Daoy (cell line): ENCODE measurements at regions not wholly inside any gene's neighbourhood (a gene's known extent, or its start where the extent isn't known, plus 50 kb on each side); places are given as distances from the start of the nearest gene placed in this dataset.

Experiments
- DNase-seq: peaks from one replicate; pipeline ENCODE4 v3.0.0-alpha.2; 2015; ENCODE audit warnings: low read depth

DNA sequence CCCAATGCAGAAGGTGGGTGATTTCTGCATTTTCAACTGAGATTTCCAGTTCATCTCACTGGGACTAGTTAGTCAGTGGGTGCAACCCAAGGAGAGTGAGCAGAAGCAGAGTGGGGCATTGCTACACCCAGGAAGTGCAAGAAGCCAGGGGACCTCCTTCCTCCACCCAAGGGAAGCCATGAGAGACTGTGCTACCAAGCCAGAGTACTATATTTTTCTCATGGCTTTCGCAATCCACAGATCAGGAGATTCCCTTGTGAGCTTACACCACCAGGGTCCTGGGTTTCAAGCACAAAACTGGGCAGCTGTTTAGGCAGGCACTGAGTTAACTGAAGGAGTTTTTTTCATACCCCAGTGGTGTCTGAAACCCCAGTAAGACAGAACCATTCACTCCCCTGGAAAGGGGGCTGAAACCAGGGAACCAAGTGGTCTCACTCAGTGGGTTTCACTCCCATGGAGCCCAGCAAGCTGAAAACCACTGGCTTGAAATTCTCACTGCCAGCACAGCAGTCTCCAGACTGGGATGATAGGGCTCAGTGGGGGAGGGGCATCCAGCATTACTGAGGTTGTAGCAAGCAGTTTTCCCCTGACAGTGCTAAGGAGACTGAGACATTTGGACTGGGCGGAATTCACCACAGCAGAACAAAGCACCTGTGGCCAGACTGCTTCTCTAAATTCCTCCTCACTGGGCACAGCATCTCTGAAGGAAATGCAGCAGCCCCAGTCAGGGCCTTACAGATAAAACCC is 903.4 kb downstream of the TECRL start:
- DNase-seq: no peak

DNA sequence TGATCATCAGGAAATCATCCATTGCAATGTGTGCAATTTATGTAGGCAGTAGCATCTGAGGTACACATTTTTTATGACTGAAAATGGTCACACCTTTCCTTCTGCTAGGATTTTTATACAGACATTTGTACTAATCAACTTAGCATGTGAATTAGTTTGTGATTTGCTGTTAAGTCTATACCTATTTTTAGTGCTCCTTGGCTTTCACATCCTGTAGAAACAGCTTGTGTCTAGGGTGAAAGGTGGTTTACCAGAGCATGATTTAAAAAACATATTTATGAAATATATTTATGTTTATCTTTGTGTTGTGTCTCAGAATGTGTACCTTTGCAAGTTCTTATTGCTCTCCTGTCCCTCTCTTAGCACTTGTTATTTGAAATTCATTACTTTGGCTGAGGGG is 916.0 kb downstream of the TECRL start:
- no peak for DNase-seq

DNA sequence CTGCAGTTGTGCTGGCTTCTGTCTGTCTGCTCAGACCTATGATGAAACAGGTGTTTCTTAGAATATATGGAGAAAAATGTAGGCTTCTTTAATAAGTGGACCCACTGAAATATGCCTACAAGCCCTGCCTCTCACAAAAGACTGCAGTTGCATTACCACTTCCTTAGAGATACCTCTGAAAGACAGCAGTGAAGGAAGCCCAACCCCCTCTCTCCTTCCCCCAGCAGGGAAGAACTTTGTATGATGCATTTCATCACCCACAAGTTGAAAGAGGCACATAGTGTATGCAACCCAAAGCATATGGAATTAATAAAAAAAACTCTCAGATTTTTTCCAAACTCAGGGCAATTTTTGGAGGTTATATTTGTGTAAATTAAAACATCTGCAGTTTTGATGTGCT is 916.7 kb downstream of the TECRL start:
- DNase-seq: no peak

DNA sequence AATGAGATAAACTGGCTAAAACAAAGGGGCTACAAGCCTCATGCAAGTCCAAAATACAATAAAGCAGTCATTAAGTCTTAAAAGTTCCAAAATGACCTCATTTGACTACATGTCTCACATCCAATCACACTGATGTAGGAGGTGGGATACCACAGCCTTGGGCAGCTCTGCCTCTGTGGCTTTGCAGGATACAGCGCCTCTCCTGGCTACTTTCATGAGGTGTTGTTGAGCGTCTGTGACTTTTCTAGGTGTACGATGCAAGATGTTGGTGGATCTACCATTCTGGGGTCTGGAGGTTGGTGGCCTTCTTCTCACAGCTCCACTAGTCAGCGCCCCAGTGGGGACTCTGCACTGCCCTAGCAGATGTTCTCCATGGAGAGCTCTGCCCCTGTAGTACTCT is 944.9 kb downstream of the TECRL start:
- DNase-seq: no peak

DNA sequence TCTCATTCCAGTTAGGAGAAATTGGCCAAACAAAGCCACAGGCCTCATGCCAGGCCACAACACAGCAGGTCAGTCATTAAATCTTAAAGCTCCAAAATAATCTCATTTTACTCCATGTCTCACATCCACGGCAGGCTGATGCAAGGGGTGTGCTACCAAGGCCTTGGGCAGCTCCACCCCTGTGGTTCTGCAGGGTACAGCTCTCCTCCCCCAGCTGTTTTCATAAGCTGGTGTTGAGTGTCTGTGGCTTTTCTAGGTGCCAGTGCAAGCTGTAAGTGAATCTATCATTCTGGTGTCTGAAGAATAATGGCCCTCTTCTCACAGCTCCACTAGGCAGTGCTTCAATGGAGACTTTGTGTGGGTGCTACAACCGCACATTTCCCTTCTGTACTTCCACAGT is 949.2 kb downstream of the TECRL start:
- DNase-seq: no peak

DNA sequence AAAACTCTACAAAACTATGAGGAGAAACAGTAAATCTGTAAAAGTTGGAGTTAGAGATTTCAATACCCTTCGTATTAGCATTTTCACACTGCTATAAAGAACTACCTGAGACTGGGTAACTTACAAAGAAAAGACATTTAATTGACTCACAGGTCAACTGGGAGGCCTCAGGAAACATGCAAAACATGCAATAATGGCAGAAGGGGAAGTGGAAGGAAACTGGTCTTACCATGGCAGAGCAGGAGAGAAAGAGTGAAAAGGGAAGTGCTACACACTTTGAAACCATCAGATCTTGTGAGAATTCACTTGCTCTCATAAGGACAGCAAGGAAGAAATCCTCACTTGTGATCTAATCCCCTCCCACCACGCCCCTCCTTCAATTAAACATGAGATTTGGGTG is 949.9 kb downstream of the TECRL start:
- no peak for DNase-seq

DNA sequence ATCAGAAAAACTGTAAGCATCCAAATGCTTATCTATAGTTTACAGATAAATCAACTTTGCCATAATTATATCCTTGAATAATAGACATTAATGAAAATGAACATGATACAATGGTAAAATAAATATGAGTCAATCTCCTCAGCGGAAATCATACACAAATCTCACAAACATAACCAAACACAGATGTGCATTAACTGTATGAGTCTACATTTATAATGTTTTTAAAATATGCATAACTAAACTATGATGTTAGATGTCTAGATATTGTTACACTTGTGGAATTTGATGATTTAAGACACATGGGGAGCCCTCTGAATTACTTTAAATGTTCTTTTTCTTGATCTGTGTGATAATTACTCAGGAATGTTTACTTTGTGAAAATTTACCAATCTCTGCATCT is 951.2 kb downstream of the TECRL start:
- DNase-seq: no peak

DNA sequence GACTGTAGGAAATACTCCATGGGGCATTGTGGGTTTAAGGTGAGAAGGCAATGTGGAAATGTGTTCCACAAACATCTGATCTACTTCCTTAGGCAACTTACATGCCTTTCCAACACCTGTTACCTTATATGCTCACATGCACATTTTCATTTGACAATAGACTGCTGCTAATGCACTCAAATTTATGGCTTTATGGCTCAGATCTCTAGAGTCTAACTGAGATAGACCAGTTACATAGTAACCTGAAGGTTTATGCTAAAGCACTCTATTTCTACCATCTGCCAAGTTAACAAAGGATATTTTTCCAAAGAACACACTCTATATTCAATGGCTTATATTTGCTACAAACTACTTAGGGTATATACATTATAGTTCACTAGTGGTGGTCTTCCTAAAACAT is 969.0 kb downstream of the TECRL start:
- no peak for DNase-seq

DNA sequence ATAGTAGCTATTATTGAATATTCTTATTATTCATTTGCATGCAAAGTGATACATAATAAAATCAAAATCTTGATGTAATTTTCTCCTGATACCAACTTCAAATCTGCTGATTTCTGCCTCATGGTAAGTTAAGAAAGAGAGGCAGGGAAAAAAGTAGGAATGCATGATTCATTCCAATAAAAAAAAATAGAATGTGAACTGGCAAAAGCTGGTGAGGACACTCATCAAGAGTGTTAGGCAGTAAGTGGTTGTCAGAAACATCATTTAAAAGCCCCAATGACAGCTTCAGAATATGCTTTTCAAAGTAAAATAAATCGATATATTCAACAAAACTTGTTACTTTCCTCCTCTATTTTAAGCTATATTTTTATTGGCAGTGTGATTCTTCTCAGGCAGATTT is 979.1 kb downstream of the TECRL start:
- DNase-seq: no peak

DNA sequence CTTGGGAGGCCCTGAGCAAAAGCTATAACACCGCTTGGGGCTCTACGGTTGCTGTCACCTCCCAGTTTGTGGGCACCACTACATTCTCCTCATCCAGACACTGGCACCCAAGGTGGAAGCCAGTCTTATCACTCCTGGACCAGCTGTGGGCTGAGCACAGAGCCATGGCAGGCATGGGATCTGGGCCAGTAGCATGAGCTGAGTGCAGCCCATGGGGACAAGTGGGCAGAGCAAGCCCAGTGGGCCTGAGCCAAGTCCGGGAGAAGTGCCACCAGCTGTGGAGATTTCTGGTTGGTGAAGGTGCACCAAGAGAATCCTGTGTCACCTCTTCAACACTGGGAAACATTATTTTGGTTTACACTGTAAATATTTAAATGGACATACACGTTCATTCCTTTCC is 1013.0 kb downstream of the TECRL start:
- no peak for DNase-seq

DNA sequence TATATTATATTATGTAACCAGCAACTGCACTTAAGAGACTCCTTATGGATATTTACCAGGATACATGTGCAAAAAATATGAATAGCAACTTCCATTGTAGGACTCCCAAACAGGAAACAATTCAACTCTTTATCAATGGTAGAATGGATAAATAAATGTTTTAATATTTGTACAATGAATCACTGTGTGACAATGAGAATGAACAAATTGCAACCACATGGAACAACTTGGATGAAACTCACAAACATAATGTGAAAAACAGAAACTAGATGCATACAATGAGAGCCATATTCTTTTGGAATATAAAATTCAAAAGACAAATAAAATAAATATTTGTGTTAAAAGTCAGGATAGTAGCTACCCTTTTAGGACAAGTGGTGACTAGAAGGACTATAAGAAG is 1015.7 kb downstream of the TECRL start:
- DNase-seq: no peak

DNA sequence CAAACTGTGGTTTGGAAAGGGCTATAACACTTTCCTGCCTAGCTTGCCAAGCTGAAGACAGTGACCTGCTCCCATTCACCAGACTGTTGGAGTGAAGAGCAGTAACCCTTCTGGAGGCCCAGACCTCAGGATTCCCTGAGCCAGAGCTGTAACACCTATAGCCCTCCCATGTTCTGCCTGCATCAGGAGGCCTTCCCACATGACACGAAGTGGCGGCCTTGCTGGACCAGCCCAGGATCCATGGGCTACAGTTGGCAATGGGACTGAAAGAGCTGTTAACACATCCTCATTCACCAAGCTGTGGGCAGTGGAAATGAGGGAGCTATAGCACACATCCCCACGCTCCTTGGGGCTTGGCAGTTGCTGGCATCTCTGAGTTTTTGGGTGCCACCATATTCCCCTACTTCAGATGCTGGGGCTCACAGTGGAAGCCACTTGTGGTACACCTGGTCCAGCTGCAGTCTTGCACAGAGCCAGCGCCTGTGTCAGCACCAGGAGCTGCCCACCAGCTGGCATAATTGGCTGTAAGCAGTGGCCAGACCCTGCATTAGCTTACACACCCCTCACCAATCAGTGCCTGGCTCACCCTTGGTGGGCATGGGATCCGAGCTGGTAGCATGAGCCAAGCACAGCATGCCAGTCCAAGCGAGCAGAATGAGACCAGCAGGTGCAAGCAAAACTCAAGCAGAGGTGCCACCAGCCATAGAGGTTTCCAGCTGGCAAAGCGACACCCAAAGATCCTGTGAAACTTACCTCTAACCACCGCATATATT is 1029.3 kb downstream of the TECRL start:
- DNase-seq: no peak

DNA sequence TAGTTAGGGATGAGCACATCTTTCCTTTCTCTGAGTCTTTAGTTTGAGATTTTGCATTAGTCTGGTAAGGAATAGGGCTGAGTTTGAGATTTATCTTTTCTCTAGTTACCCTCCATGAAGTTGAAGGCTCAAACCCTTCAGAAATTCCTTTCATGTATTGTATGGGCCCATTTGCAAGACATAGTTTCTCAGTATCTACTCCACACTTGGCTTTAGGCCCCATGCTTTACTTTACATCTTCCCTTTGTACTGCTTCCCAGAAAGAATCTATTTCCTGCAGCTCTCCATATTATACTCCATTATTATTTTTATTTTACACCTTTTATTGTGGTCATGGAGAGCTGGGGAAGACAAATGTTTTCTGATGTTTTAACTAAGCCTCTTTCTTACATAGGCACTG is 1038.2 kb downstream of the TECRL start:
- DNase-seq: no peak

DNA sequence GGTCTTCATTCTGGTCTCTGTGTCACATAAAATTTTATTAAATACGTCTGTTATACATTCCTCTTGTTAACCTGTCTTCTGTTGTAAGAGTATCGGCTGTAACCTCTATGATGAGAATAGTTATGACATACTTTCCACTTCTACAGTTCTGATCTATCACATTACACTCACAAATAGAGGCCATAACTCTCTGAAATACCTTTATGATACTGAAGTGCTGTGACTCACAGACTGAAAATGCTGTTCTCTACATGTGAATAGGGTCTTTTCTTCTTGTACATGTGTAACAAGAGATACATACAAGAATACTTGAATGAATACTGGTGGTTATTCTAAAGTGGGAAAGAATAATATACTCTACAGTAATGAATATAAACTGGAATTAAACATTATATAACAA is 1047.6 kb downstream of the TECRL start:
- DNase-seq: no peak

DNA sequence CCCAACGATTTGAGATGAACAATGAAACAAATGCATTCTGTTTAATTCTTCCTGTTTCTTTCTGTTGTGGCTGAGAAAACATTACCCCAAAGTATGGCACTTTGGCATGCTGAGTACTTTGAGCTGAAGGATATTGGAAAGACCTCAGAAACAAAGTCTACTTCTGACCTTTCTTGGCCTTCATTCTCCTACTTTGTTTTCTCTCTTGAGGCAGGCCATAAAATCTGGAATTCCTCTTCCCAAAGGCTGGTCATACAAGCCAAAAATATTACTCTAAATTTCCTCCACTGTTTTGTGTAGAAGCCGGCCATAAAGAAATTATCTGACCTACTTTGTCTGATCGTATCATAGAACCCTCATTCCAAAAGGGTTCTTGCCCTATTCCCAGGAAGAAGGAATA is 1048.2 kb downstream of the TECRL start:
- DNase-seq: no peak

DNA sequence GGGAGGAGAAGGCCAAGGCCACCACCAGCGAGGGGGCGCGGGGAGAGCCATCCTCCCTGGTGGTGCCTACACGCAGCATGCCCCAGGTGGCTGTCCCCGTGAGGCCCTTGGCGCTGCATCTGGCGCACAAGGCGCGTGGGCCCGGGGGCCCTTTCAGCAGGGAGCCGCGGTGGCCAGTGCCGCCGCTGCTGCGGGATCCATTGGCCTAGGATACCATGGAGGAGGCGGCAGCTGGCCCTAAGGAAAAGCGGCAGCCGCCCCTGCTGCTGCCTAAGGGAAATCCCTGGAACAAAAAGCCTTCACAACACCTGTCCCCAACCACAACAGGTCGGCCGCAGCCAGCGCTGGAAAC is 1059.6 kb downstream of the TECRL start:
- no peak for DNase-seq

DNA sequence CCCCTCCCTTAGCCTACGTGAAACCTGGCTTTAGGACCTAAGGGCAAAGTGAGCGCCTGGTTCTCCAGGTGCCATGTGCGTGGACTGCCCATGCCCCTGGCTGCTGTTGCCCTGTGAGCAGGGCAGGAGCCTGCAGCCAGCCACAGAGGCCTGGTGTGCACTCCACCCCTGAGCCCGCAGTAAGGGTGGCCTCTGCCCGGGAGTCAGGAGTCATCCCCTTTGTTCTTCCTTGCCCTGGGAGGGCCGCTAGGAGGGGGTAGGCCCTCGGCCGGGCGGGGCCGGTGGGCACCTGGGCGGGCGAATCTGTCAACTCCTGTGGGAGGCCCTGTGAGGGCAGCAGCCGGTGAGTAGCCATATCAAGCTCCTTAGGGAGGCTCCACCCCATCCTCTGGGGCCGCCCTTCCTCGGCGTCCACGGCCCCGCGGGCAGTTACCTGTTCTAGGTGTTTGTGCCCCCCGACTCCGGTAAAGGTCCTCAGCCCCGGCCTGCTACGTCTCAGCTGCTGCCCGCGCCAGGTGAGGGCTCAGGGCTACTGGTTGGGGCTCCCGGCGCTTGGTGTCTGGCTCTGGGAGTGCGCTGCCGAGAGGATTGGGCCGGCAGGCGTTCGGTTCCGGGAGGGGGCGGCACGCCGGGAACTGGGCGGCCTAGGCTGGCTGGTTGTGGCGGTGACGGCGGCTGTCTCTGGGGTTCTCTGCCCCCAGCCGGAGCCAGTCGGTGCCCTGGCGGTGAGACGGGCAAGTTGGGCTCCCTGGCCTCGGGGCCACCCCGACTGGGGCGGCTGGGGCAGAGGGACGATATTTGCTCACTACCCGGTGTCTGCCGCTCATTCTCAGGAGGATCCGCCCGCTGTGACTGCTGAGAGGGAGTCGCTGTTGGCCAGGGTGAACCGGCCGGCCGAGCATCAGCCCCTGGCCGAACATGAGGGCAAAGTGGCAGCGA is 1060.2 kb downstream of the TECRL start:
- DNase-seq: no peak

DNA sequence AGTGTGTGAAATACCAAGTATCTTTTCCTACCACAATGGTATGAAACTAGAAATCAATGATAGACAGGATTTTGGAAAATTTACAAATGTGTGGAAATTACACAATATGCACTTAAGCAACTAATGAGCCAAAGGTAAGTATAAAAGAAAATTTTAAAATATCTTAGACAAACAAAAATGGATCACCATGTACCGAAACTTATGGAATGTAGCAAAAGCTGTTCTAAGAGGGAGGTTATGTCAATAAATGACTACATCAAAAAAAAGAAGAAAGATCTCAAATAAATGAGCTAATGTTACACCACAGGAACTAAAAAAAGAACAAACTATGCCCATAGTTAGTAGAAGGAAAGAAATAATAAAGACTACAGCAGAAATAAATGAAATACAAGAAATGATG is 1084.1 kb downstream of the TECRL start:
- no peak for DNase-seq

DNA sequence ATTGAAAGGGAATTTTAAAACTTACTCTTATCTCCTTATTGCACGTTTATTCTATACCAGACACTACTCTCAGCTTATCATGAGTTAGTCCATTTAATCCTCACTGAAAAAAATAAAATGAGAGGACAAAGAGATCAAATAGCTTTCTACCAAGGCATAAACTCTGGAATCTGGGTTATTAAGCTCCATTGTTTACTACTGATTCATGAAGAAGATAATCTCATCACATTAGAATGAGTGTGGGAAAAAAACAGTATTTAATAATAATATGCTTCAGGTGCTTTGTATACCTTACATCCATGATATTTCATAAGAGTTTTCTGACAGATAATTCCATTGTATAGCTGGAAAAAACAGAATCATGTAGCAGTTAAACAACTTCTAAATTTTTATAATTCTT is 1092.6 kb downstream of the TECRL start:
- no peak for DNase-seq

DNA sequence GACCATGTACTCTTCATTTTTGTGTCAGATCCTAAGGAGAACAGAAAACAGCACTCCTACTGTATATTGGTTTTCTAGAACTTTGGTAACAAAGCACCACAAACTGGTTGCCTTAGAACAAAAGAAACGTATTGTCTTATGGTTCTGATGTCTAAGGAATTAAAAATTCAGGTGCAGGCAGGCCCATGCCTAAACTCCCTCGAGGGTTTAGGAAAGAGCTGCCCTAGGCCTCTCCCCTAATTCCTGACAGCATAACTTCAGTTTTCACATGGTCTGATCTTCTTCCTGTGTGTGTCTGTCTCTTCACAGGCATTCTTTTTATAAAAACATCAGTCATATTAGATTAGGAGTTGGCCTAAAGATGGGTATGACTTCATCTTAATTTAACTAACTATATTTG is 1093.6 kb downstream of the TECRL start:
- no peak for DNase-seq

DNA sequence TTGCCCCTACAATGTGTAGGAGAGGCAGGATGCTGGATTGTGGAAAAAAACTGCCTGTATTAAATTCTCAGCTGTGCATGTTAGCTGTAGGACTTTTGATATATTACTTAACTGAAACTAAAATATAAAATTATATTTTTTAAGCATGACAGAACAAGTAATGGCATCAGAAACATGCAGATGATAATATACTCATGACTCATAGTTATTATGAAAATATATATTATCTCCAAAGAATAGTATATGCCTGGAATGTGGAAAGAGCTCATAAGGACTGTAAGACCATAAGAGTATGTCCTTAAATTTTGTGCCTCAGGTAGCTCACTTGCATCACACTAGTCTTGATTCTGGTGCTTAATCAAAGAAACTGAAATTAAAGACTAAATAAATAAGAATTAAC is 1100.6 kb downstream of the TECRL start:
- no peak for DNase-seq

DNA sequence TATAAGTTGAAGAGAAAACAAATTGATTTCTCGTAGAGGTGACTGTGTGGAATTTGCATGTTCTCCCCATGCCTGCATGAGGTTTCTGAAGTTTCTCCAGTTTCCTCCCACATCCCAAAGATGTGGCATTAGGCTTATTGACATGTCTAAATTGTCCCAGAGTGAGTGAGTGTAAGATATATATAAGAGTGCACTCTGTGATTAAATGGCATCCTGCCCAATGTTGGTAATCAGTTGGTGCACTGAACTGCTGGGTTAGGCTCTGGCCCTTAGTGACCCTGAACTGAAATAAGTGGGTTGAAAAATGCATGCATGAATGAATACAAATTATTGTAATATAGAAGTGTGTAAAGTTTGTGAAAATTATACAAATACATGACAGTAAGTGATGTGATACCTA is 1106.5 kb downstream of the TECRL start:
- DNase-seq: no peak

DNA sequence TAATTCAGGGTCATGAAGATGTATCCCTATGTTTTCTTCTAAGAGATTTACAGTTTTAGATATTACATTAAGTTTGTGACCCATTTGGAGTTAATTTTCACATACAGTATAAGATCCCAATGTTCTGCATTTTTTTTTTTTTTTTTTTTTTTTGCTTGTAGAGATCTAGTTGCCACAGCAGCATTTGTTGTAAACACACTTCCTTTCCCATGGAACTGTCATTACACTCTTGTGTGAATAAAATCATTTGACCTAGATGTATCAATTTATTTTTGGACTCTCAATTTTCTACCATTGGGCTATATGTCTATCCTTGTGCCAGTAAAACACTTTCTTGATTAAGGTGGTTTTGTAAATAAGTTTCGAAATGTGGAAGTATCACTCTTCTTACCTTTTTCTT is 1107.2 kb downstream of the TECRL start:
- no peak for DNase-seq
